MCF 10A (cell line): ENCODE measurements at regions not wholly inside any gene's neighbourhood (a gene's known extent, or its start where the extent isn't known, plus 50 kb on each side); places are given as distances from the start of the nearest gene placed in this dataset.

Source experiments
- BruUV-seq: library from RNA; stranded (reverse); fragments of 400-500 nt; replicated peaks from 2 replicates; lab custom pipeline; 2021; lab: Mats Ljungman, UMichigan
- CTCF ChIA-PET: fragments of 300-600 bp; sonication (Branson Sonifier 250); formaldehyde crosslinking; extraction: SDS; loops from one replicate; lab custom pipeline; 2021; ENCODE audit warnings: antibody characterized with exemption, inconsistent platforms; lab: Yijun Ruan, JAX
- POLR2A ChIA-PET: fragments of 300-600, 350-650 bp; sonication (Branson Sonifier 250); formaldehyde crosslinking; extraction: SDS; loops from one replicate; lab custom pipeline; 2020; ENCODE audit warnings: antibody characterized with exemption, inconsistent platforms; lab: Yijun Ruan, JAX
- DNase-seq: peaks from one replicate; pipeline ENCODE4 v3.0.0-alpha.2; 2018; ENCODE audit not compliant: unreplicated experiment
- H3K27ac Mint-ChIP-seq: one replicate; pipeline ENCODE4 v1.8.0; 2022; ENCODE audit warnings: mild to moderate bottlenecking, low read depth, mixed read lengths; ENCODE audit not compliant: unreplicated experiment
- H3K27me3 Mint-ChIP-seq: one replicate; pipeline ENCODE4 v1.8.0; 2022; ENCODE audit warnings: mixed read lengths; ENCODE audit not compliant: insufficient read depth, unreplicated experiment
- H3K36me3 Mint-ChIP-seq: one replicate; pipeline ENCODE4 v1.8.0; 2022; ENCODE audit warnings: mild to moderate bottlenecking, moderate library complexity, mixed read lengths; ENCODE audit not compliant: insufficient read depth, unreplicated experiment
- H3K4me1 Mint-ChIP-seq: one replicate; pipeline ENCODE4 v1.8.0; 2022; ENCODE audit warnings: mixed read lengths; ENCODE audit not compliant: insufficient read depth, unreplicated experiment
- H3K4me3 Mint-ChIP-seq: one replicate; pipeline ENCODE4 v1.8.0; 2022; ENCODE audit warnings: mild to moderate bottlenecking, moderate library complexity, mixed read lengths; ENCODE audit not compliant: unreplicated experiment
- H3K9me3 Mint-ChIP-seq: one replicate; pipeline ENCODE4 v1.8.0; 2022; ENCODE audit warnings: mixed read lengths; ENCODE audit not compliant: unreplicated experiment
- CTCF ChIP-seq: fragments of 200-600 bp; IDR thresholded peaks from one replicate; pipeline ENCODE4 v1.8.0; 2022; ENCODE audit warnings: antibody characterized with exemption, mild to moderate bottlenecking; ENCODE audit not compliant: unreplicated experiment
- intact Hi-C: fragments of 100-400 bp; cut with micrococcal nuclease; formaldehyde crosslinking; loops from 2 replicates; pipeline ENCODE4 v1.14.1; 2022

- no peak overlapping the region for H3K27ac Mint-ChIP-seq
- ChIA-PET POLR2A (interaction anchor here (0.6 to 0.8 kb wide), 2 partner anchors 232 to 250 kb away, joined by 3 read pairs; no protein-coding TSS in a partner anchor), CTCF (interaction anchor here (0.8 kb wide), 1 partner anchor 51 kb away, joined by 3 read pairs; no protein-coding TSS in a partner anchor)
- H3K36me3 Mint-ChIP-seq, result peaks cover 64% of the 10 kb centered on the region
- no peak for DNase-seq
- H3K4me1 Mint-ChIP-seq, result peaks cover 44% of the 10 kb centered on the region
- intact Hi-C loops, result loop anchor here (5.0 to 10.0 kb wide), 5 partner anchors 93 to 390 kb away; no protein-coding TSS in a partner anchor
- no peaks in the 10 kb centered on the region for H3K27me3 Mint-ChIP-seq
- peak overlapping the region; percentile 91 for H3K4me3 Mint-ChIP-seq
- no peaks in the 10 kb centered on the region for H3K9me3 Mint-ChIP-seq
- no TSS peak for BruUV-seq
- TF ChIP-seq CTCF, result no peak
Observed at GRCh38 chr12:124514996-124515932, 52.1 kb downstream of the NCOR2 start.

DNA sequence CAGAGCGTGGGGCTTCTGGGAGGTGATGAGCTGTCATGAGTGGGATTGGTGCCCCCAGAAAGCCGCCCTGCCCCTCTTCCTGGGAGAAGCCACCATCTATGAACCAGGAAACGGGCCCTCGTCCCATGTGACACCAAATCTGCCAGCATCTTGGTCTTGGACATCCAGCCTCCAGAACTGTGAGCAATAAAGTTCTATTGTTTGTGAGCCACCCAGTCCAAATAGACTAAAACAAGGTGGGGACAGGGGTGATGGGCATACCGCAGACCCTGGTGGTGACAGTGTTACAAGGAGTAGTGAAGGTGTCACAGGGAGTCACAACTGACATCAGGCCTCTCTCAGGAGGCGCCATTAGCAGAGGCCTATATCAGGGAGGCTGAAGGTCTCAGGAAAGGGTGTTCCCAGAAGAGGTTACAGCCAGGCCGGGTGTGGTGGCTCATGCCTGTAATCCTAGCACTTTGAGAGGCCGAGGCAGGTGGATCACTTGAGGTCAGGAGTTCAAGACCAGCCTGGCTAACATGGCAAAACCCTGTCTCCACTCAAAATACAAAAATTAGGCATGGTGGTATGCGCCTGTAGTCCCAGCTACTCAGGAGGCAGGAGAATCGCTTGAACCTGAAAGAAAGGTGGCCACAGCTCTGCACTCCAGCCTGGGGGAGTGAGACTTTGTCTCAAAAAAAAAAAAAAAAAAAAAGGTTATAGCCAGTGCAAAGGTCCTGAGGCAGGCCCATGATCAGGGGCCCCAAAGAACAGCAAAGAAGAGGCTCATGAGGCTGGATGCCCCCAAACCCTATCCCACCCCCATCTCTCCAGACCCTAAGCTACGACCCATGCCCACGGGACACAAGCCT, 53.0 kb downstream of the NCOR2 start:
- no TSS peak for BruUV-seq
- no peaks in the 10 kb centered on the region for H3K9me3 Mint-ChIP-seq
- H3K4me3 Mint-ChIP-seq, result no peak overlapping the region
- no peaks in the 10 kb centered on the region for H3K27me3 Mint-ChIP-seq
- DNase-seq, result no peak
- H3K4me1 Mint-ChIP-seq, result peaks cover 40% of the 10 kb centered on the region
- ChIA-PET CTCF (interaction anchor here (0.6 kb wide), 1 partner anchor 115 kb away, joined by 5 read pairs; no protein-coding TSS in a partner anchor), POLR2A (interaction anchor here (0.6 to 0.8 kb wide), 2 partner anchors 233 to 251 kb away, joined by 3 read pairs; no protein-coding TSS in a partner anchor)
- peaks cover 65% of the 10 kb centered on the region for H3K36me3 Mint-ChIP-seq
- no peak overlapping the region for H3K27ac Mint-ChIP-seq
- intact Hi-C loops, result loop anchor here (5.0 to 10.0 kb wide), 4 partner anchors 130 to 390 kb away; no protein-coding TSS in a partner anchor
- no peak for TF ChIP-seq CTCF

DNA sequence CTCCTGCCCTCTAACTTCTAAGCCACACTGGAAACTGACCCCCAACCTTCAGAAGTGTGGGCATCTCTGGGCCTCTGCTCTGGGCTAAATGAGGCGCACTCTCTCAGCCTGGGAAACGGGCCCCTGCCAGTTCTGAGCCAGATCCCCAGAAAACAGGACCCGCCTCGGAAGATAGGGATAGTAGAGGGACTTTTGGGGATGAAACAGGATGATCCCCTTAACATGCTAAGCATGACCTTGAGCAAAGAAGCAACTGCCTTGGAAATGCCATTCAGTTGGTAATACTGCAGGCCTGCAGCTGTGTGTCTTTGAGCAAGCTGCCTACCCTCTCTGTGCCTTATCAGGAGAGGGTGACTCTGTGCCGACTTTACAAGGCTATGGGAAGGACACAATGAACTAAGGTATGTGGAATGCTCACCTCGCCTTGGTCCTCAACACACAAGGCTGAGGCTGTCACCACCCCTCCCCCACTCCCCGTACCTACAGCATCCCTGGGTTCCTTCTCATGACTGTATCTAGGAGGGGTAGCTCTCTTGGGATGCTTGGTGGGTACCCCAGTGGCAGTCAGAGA, 54.0 kb downstream of the NCOR2 start:
- no TSS peak for BruUV-seq
- Mint-ChIP-seq H3K27ac (no peak overlapping the region), H3K4me1 (peaks cover 41% of the 10 kb centered on the region), H3K4me3 (no peak overlapping the region), H3K27me3 (no peaks in the 10 kb centered on the region), H3K36me3 (peaks cover 56% of the 10 kb centered on the region), H3K9me3 (no peaks in the 10 kb centered on the region)
- TF ChIP-seq CTCF, result no peak
- intact Hi-C loops, result loop anchor here (5.0 to 10.0 kb wide), 4 partner anchors 129 to 391 kb away; no protein-coding TSS in a partner anchor
- ChIA-PET POLR2A (interaction anchor here (1.2 to 2.1 kb wide), 4 partner anchors 96 to 252 kb away, joined by 3 to 9 read pairs (median 4); no protein-coding TSS in a partner anchor), CTCF (interaction anchor here (1.1 kb wide), 1 partner anchor 254 kb away, joined by 3 read pairs; no protein-coding TSS in a partner anchor)
- DNase-seq, result no peak
